Esophagus squamous epithelium (tissue), 5 donors: ENCODE measurements at regions not wholly inside any gene's neighbourhood (a gene's known extent, or its start where the extent isn't known, plus 50 kb on each side); places are given as distances from the start of the nearest gene placed in this dataset.

ENCODE experiments used
- DNase-seq: peaks from one replicate; lab custom pipeline; 2025; lab: John Stamatoyannopoulos, UW
- H3K27ac ChIP-seq, 4 donors: fragments of 200-600 bp; sonication (generic); one replicate each; pipeline ENCODE4 v1.5.1; 2016 to 2019; ENCODE audit warnings: mild to moderate bottlenecking in 1 of 4
- H3K27me3 ChIP-seq, 4 donors: fragments of 200-600 bp; sonication (generic); 1 replicate in 3 of 4; 2 replicates in 1 of 4; pipeline versions ENCODE4 v1.5.1 to v1.6.0; 2017 to 2021; ENCODE audit warnings: antibody characterized with exemption in 1 of 4
- H3K36me3 ChIP-seq, 3 donors: fragments of 200-600 bp; sonication (generic); one replicate each; pipeline ENCODE4 v1.5.1; 2016 to 2019
- H3K4me1 ChIP-seq, 3 donors: fragments of 200-600 bp; sonication (generic); one replicate each; pipeline ENCODE4 v1.5.1; 2017 to 2019
- H3K4me3 ChIP-seq, 4 donors: fragments of 200-600 bp; sonication (generic); 1 replicate in 3 of 4; 2 replicates in 1 of 4; pipeline ENCODE4 v1.5.1; 2016 to 2019; ENCODE audit warnings: mild to moderate bottlenecking in 2 of 4, moderate library complexity in 1 of 4
- H3K9me3 ChIP-seq, 3 donors: fragments of 200-600 bp; sonication (generic); one replicate each; pipeline ENCODE4 v1.5.1; 2016 to 2019
- CTCF ChIP-seq, 6 experiments: fragments of 450-650 bp in 4 of 6; fragments of 200-600 bp in 2 of 6; sonication (generic) in 2 of 6; IDR thresholded peaks; one replicate each; pipeline ENCODE4 v1.5.1; 2016 to 2019; ENCODE audit warnings: antibody characterized with exemption in 6 of 6, mild to moderate bottlenecking in 4 of 6, moderate library complexity in 4 of 6
- POLR2A ChIP-seq, 4 donors: fragments of 450-650 bp; IDR thresholded peaks; one replicate each; pipeline ENCODE4 v1.6.1; 2017; ENCODE audit warnings: antibody characterized with exemption in 4 of 4, mild to moderate bottlenecking in 4 of 4, moderate library complexity in 3 of 4
- WGBS, 2 donors: methylation state at CpG; one replicate each; pipeline ENCODE4 v1.1.5; 2018; 5-methylcytosine and 5-hydroxymethylcytosine counted together
- intact Hi-C: fragments of 100-400 bp; cut with DNase I; formaldehyde crosslinking; loops from one replicate; pipeline ENCODE4 v1.15.0; 2022
- donor health status: DM: yes; HTN: yes; CAD: no.

- H3K4me1 ChIP-seq = no peaks in the 10 kb centered on the region
- no peaks in the 10 kb centered on the region for H3K27me3 ChIP-seq
- 18 to 28% methylated on average over 1 of the region's 1 CpG for WGBS, 2 donors
- no peaks in the 10 kb centered on the region for H3K36me3 ChIP-seq
- intact Hi-C loops = no loop called here
- no peak overlapping the region for H3K27ac ChIP-seq
- H3K9me3 ChIP-seq = no peaks in the 10 kb centered on the region
- H3K4me3 ChIP-seq = no peak overlapping the region
- TF ChIP-seq CTCF (IDR thresholded peaks at IDR 0.05) (no peak), POLR2A (IDR thresholded peaks at IDR 0.05) (no peak)
- no peak for DNase-seq
Measured at GRCh38 chr1:193680247-193680923, 494.0 kb upstream of the B3GALT2 start.

GRCh38 chr1:193677874-193678273 is 491.5 kb upstream of the B3GALT2 start:
- Histone ChIP-seq H3K27me3 (no peaks in the 10 kb centered on the region), H3K4me3 (no peak overlapping the region), H3K9me3 (no peaks in the 10 kb centered on the region), H3K27ac (no peak overlapping the region), H3K4me1 (no peaks in the 10 kb centered on the region), H3K36me3 (no peaks in the 10 kb centered on the region)
- TF ChIP-seq CTCF (IDR thresholded peaks at IDR 0.05) (no peak), POLR2A (IDR thresholded peaks at IDR 0.05) (no peak)
- intact Hi-C loops = no loop called here
- WGBS, 2 donors = 74 to 75% methylated on average over 3 of the region's 3 CpGs
- DNase-seq = no peak

- Histone ChIP-seq H3K4me1 (no peaks in the 10 kb centered on the region), H3K27ac (no peak overlapping the region), H3K9me3 (no peaks in the 10 kb centered on the region), H3K27me3 (no peaks in the 10 kb centered on the region), H3K36me3 (no peaks in the 10 kb centered on the region), H3K4me3 (no peak overlapping the region)
- TF ChIP-seq CTCF (IDR thresholded peaks at IDR 0.05) = no peak
- TF ChIP-seq POLR2A (IDR thresholded peaks at IDR 0.05) = no peak
- 33 to 71% methylated on average over 2 of the region's 2 CpGs for WGBS, 2 donors
- no peak for DNase-seq
- intact Hi-C loops = no loop called here
Measured at GRCh38 chr1:193676996-193677549, 490.7 kb upstream of the B3GALT2 start.

- no peaks in the 10 kb centered on the region for H3K9me3 ChIP-seq
- no peak for TF ChIP-seq POLR2A (IDR thresholded peaks at IDR 0.05)
- TF ChIP-seq CTCF (IDR thresholded peaks at IDR 0.05) = no peak
- H3K27ac ChIP-seq = no peak overlapping the region
- DNase-seq = no peak
- no peak overlapping the region for H3K4me3 ChIP-seq
- 57 to 70% methylated on average over 7 of the region's 7 CpGs for WGBS, 2 donors
- no peaks in the 10 kb centered on the region for H3K27me3 ChIP-seq
- no peaks in the 10 kb centered on the region for H3K4me1 ChIP-seq
- intact Hi-C loops = no loop called here
- no peaks in the 10 kb centered on the region for H3K36me3 ChIP-seq
Measured at GRCh38 chr1:193674292-193674944, 488.0 kb upstream of the B3GALT2 start.

GRCh38 chr1:193666485-193667083 is 480.2 kb upstream of the B3GALT2 start:
- no peak overlapping the region for H3K27ac ChIP-seq
- 83 to 85% methylated on average over 7 of the region's 7 CpGs for WGBS, 2 donors
- H3K9me3 ChIP-seq = no peaks in the 10 kb centered on the region
- TF ChIP-seq POLR2A (IDR thresholded peaks at IDR 0.05) (no peak), CTCF (IDR thresholded peaks at IDR 0.05) (no peak)
- no peaks in the 10 kb centered on the region for H3K4me1 ChIP-seq
- DNase-seq = no peak
- H3K36me3 ChIP-seq = no peaks in the 10 kb centered on the region
- intact Hi-C loops = no loop called here
- no peaks in the 10 kb centered on the region for H3K27me3 ChIP-seq
- H3K4me3 ChIP-seq = no peak overlapping the region
